Peyer's patch (tissue), 4 donors: ENCODE measurements at regions not wholly inside any gene's neighbourhood (a gene's known extent, or its start where the extent isn't known, plus 50 kb on each side); places are given as distances from the start of the nearest gene placed in this dataset.
"Not testable (repeated sequence)": the region's sequence is repeated elsewhere in the genome, so short reads cannot be mapped to it uniquely, and the experiment has no call there.

Experiments used
- CTCF ChIP-seq, 6 experiments: fragments of 450-650 bp in 4 of 6; fragments of 200-600 bp in 2 of 6; sonication (generic) in 1 of 6; IDR thresholded peaks; one replicate each; pipeline ENCODE4 v1.5.1; 2017 to 2019; ENCODE audit warnings: antibody characterized with exemption in 6 of 6, mild to moderate bottlenecking in 3 of 6, moderate library complexity in 1 of 6
- POLR2A ChIP-seq, 2 donors: fragments of 450-650 bp; IDR thresholded peaks; one replicate each; pipeline ENCODE4 v1.5.1; 2017; ENCODE audit warnings: antibody characterized with exemption in 2 of 2, mild to moderate bottlenecking in 2 of 2, moderate library complexity in 2 of 2

- TF ChIP-seq CTCF, POLR2A (IDR thresholded peaks at IDR 0.05): not testable (repeated sequence)
Measured at GRCh38 chrX:109144173-109144572, 337.7 kb downstream of the GUCY2F start.
